HG03135 (cell line): ENCODE measurements at regions not wholly inside any gene's neighbourhood (a gene's known extent, or its start where the extent isn't known, plus 50 kb on each side); places are given as distances from the start of the nearest gene placed in this dataset.

Experiments
- ATAC-seq: cut with Tn5 transposase; IDR thresholded peaks from one replicate; pipeline ENCODE4 v1.9.1; 2021; ENCODE audit warnings: mild to moderate bottlenecking, moderate library complexity; ENCODE audit not compliant: unreplicated experiment

GRCh38 chr2:133836691-133837345, 268.6 kb upstream of the NCKAP5 start:
- ATAC-seq, result no peak

GRCh38 chr2:133837441-133838094, 269.3 kb upstream of the NCKAP5 start:
- ATAC-seq, result no peak

- ATAC-seq, result no peak
These were observed 270.5 kb upstream of the NCKAP5 start for GRCh38 chr2:133838642-133839365.

GRCh38 chr2:133839677-133840076, 271.4 kb upstream of the NCKAP5 start:
- no peak for ATAC-seq

GRCh38 chr2:133840761-133841160, 272.5 kb upstream of the NCKAP5 start:
- no peak for ATAC-seq

- ATAC-seq, result no peak
These were observed 273.6 kb upstream of the NCKAP5 start for GRCh38 chr2:133841900-133842299.

- no peak for ATAC-seq
These were observed 274.2 kb upstream of the NCKAP5 start for GRCh38 chr2:133842446-133842845.

- ATAC-seq, result no peak
These were observed 274.8 kb upstream of the NCKAP5 start for GRCh38 chr2:133843091-133843490.

- ATAC-seq, result no peak
These were observed 275.3 kb upstream of the NCKAP5 start for GRCh38 chr2:133843551-133843950.

GRCh38 chr2:133844214-133844892, 276.1 kb upstream of the NCKAP5 start:
- ATAC-seq, result peak; percentile 66

GRCh38 chr2:133846476-133846875, 278.2 kb upstream of the NCKAP5 start:
- no peak for ATAC-seq

- no peak for ATAC-seq
These were observed 279.3 kb upstream of the NCKAP5 start for GRCh38 chr2:133847591-133847990.

GRCh38 chr2:133848111-133848649, 279.9 kb upstream of the NCKAP5 start:
- ATAC-seq, result no peak

- ATAC-seq, result no peak
These were observed 281.1 kb upstream of the NCKAP5 start for GRCh38 chr2:133849341-133849740.

GRCh38 chr2:133854603-133855200, 286.4 kb upstream of the NCKAP5 start:
- ATAC-seq, result no peak

- ATAC-seq, result no peak
These were observed 287.3 kb upstream of the NCKAP5 start for GRCh38 chr2:133855526-133855925.

- ATAC-seq, result no peak
These were observed 288.4 kb upstream of the NCKAP5 start for GRCh38 chr2:133856678-133857077.

- ATAC-seq, result no peak
These were observed 291.3 kb upstream of the NCKAP5 start for GRCh38 chr2:133859578-133859977.

- ATAC-seq, result no peak
These were observed 294.2 kb upstream of the NCKAP5 start for GRCh38 chr2:133862400-133862977.

GRCh38 chr2:133863106-133863800, 295.0 kb upstream of the NCKAP5 start:
- no peak for ATAC-seq
